HL-60 (cell line): ENCODE measurements at regions not wholly inside any gene's neighbourhood (a gene's known extent, or its start where the extent isn't known, plus 50 kb on each side); places are given as distances from the start of the nearest gene placed in this dataset.

ENCODE experiments used
- GABPA ChIP-seq: IDR thresholded peaks from 2 replicates; pipeline ENCODE4 v1.6.1; 2012; ENCODE audit warnings: low read depth
- TF ChIP-seq, protein P1 (sequence below): IDR thresholded peaks from one replicate; pipeline ENCODE4 v1.5.1; 2011; ENCODE audit warnings: low read length, control low read depth, inconsistent platforms; ENCODE audit not compliant: insufficient read depth

DNA sequence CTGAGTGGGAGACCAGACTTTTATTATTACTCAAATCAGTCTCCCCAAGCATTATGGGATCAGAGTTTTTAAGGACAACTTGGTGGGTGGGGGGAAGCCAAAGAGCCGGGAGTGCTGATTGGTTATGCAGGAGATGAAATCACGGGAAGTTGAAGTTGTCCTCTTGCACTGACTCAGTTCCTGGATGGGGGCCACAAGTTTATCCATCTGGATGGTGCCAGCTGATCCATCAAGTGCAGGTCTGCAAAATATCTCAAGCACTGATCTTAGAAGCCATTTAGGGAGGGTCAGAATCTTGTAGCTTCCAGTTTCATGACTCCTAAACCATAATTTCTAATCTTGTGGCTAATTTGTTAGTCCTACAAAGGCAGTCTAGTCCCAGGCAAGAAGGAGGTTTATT is 53.5 kb upstream of the LMO1 start:
- TF ChIP-seq, protein P1, sequence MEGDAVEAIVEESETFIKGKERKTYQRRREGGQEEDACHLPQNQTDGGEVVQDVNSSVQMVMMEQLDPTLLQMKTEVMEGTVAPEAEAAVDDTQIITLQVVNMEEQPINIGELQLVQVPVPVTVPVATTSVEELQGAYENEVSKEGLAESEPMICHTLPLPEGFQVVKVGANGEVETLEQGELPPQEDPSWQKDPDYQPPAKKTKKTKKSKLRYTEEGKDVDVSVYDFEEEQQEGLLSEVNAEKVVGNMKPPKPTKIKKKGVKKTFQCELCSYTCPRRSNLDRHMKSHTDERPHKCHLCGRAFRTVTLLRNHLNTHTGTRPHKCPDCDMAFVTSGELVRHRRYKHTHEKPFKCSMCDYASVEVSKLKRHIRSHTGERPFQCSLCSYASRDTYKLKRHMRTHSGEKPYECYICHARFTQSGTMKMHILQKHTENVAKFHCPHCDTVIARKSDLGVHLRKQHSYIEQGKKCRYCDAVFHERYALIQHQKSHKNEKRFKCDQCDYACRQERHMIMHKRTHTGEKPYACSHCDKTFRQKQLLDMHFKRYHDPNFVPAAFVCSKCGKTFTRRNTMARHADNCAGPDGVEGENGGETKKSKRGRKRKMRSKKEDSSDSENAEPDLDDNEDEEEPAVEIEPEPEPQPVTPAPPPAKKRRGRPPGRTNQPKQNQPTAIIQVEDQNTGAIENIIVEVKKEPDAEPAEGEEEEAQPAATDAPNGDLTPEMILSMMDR = no peak
- TF ChIP-seq GABPA = no peak
